A673 (cell line): ENCODE measurements at regions not wholly inside any gene's neighbourhood (a gene's known extent, or its start where the extent isn't known, plus 50 kb on each side); places are given as distances from the start of the nearest gene placed in this dataset.

Experiments used
- CTCF ChIP-seq: fragments of 300-800, 200-600 bp; sonication (generic); conservative IDR thresholded peaks from 2 replicates; pipeline ENCODE4 v1.5.1; 2017; ENCODE audit warnings: low read depth, mild to moderate bottlenecking, antibody characterized with exemption, low read length, moderate library complexity, mixed read lengths
- EZH2 ChIP-seq: fragments of 200-600 bp; sonication (generic); IDR thresholded peaks from 2 replicates; pipeline ENCODE4 v1.6.1; 2017; ENCODE audit warnings: borderline replicate concordance, low read depth, mild to moderate bottlenecking, mixed read lengths, antibody characterized with exemption, low read length; ENCODE audit not compliant: poor library complexity, severe bottlenecking

- TF ChIP-seq CTCF (no peak), EZH2 (no peak)
These were observed 176.1 kb upstream of the HES1 start for GRCh38 chr3:193959861-193960260.
